Skeletal muscle tissue (tissue), 3 donors: ENCODE measurements at regions not wholly inside any gene's neighbourhood (a gene's known extent, or its start where the extent isn't known, plus 50 kb on each side); places are given as distances from the start of the nearest gene placed in this dataset.

Experiments
- H3K27ac ChIP-seq: one replicate; pipeline ENCODE4 v1.7.0; 2013; ENCODE audit warnings: mild to moderate bottlenecking, low read depth, low read length, inconsistent platforms
- H3K27me3 ChIP-seq, 3 donors: one replicate each; pipeline ENCODE4 v1.7.0; 2013; ENCODE audit warnings: low read length in 3 of 3; ENCODE audit not compliant: control insufficient read depth in 3 of 3, insufficient read depth in 3 of 3
- H3K36me3 ChIP-seq, 3 donors: one replicate each; pipeline ENCODE4 v1.7.0; 2013; ENCODE audit warnings: low read length in 3 of 3; ENCODE audit not compliant: control insufficient read depth in 3 of 3, insufficient read depth in 3 of 3
- H3K4me1 ChIP-seq, 3 donors: one replicate each; pipeline ENCODE4 v1.7.0; 2013; ENCODE audit warnings: low read length in 3 of 3, mild to moderate bottlenecking in 3 of 3; ENCODE audit not compliant: control insufficient read depth in 3 of 3, insufficient read depth in 3 of 3
- H3K4me3 ChIP-seq, 3 donors: one replicate each; pipeline ENCODE4 v1.7.0; 2013; ENCODE audit warnings: low read length in 3 of 3
- H3K9ac ChIP-seq, 3 donors: one replicate each; pipeline ENCODE4 v1.7.0; 2013; ENCODE audit warnings: low read length in 3 of 3, mild to moderate bottlenecking in 3 of 3, moderate library complexity in 2 of 3, low read depth in 1 of 3
- H3K9me3 ChIP-seq, 3 donors: one replicate each; pipeline ENCODE4 v1.7.0; 2013; ENCODE audit warnings: low read length in 3 of 3; ENCODE audit not compliant: control insufficient read depth in 3 of 3
- donor health status: Osteomylitis.

- Histone ChIP-seq H3K4me3 (no peak overlapping the region), H3K4me1 (no peaks in the 10 kb centered on the region), H3K9ac (no peak overlapping the region), H3K36me3 (no peaks in the 10 kb centered on the region), H3K9me3 (no peaks in the 10 kb centered on the region), H3K27me3 (no peaks in the 10 kb centered on the region), H3K27ac (no peak overlapping the region)
Observed at GRCh38 chr13:103229674-103230073, 163.5 kb upstream of the SLC10A2 start.

GRCh38 chr13:103224804-103225203 lies 158.6 kb upstream of the SLC10A2 start:
- H3K27me3 ChIP-seq, result no peaks in the 10 kb centered on the region
- H3K27ac ChIP-seq, result no peak overlapping the region
- H3K9me3 ChIP-seq, result no peaks in the 10 kb centered on the region
- H3K4me1 ChIP-seq, result no peaks in the 10 kb centered on the region
- no peak overlapping the region for H3K4me3 ChIP-seq
- no peak overlapping the region for H3K9ac ChIP-seq
- no peaks in the 10 kb centered on the region for H3K36me3 ChIP-seq

GRCh38 chr13:103222683-103223082 lies 156.5 kb upstream of the SLC10A2 start:
- H3K4me3 ChIP-seq, result no peak overlapping the region

DNA sequence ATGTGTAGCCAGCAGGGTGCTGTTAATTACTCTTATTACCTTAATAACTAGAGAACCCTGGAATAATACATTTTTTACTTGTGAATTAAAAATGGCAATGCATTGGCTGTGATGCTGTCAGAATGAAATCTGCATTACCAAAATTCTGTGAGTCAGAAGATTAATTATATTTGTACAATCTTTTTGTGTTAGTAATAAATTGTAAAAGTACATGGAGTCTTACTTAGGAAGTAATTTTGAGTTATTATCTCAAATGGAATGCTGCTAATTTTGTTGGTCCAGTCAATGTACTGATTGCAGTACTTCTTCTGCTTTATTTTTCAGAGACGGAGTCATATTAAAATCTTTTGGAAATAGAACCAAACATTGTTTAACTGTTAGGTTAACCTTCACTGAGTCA lies 152.0 kb upstream of the SLC10A2 start:
- Histone ChIP-seq H3K27me3 (no peaks in the 10 kb centered on the region), H3K36me3 (no peaks in the 10 kb centered on the region), H3K27ac (no peak overlapping the region), H3K4me1 (no peaks in the 10 kb centered on the region), H3K4me3 (no peak overlapping the region), H3K9ac (no peak overlapping the region), H3K9me3 (no peaks in the 10 kb centered on the region)

More at GRCh38 chr13:103222683-103223082, 156.5 kb upstream of the SLC10A2 start:
- H3K27ac ChIP-seq, result no peak overlapping the region
- H3K9me3 ChIP-seq, result no peaks in the 10 kb centered on the region
- no peaks in the 10 kb centered on the region for H3K4me1 ChIP-seq
- no peaks in the 10 kb centered on the region for H3K27me3 ChIP-seq
- no peak overlapping the region for H3K9ac ChIP-seq
- H3K36me3 ChIP-seq, result no peaks in the 10 kb centered on the region

- H3K4me3 ChIP-seq, result no peak overlapping the region
- no peaks in the 10 kb centered on the region for H3K4me1 ChIP-seq
- H3K27me3 ChIP-seq, result no peaks in the 10 kb centered on the region
- H3K27ac ChIP-seq, result no peak overlapping the region
- no peaks in the 10 kb centered on the region for H3K9me3 ChIP-seq
- H3K36me3 ChIP-seq, result no peaks in the 10 kb centered on the region
- H3K9ac ChIP-seq, result no peak overlapping the region
Observed at GRCh38 chr13:103213152-103213551, 146.9 kb upstream of the SLC10A2 start.

- Histone ChIP-seq H3K36me3 (no peaks in the 10 kb centered on the region), H3K9ac (no peak overlapping the region), H3K9me3 (no peaks in the 10 kb centered on the region), H3K4me1 (no peaks in the 10 kb centered on the region), H3K27ac (no peak overlapping the region), H3K27me3 (no peaks in the 10 kb centered on the region), H3K4me3 (no peak overlapping the region)
Observed at GRCh38 chr13:103210348-103210747, 144.1 kb upstream of the SLC10A2 start.

GRCh38 chr13:103203735-103204330 lies 137.6 kb upstream of the SLC10A2 start:
- Histone ChIP-seq H3K27me3 (no peaks in the 10 kb centered on the region), H3K9ac (no peak overlapping the region), H3K4me3 (no peak overlapping the region), H3K4me1 (no peaks in the 10 kb centered on the region), H3K27ac (no peak overlapping the region), H3K9me3 (no peaks in the 10 kb centered on the region), H3K36me3 (no peaks in the 10 kb centered on the region)

- Histone ChIP-seq H3K4me3 (no peak overlapping the region), H3K9me3 (no peaks in the 10 kb centered on the region), H3K9ac (no peak overlapping the region), H3K4me1 (no peaks in the 10 kb centered on the region), H3K27me3 (no peaks in the 10 kb centered on the region), H3K36me3 (no peaks in the 10 kb centered on the region), H3K27ac (no peak overlapping the region)
Observed at GRCh38 chr13:103200118-103200885, 134.1 kb upstream of the SLC10A2 start.

- Histone ChIP-seq H3K9ac (no peak overlapping the region), H3K27me3 (no peaks in the 10 kb centered on the region), H3K4me3 (no peak overlapping the region), H3K9me3 (no peaks in the 10 kb centered on the region), H3K27ac (no peak overlapping the region), H3K36me3 (no peaks in the 10 kb centered on the region), H3K4me1 (no peaks in the 10 kb centered on the region)
Observed at GRCh38 chr13:103199380-103200088, 133.3 kb upstream of the SLC10A2 start.

- no peak overlapping the region for H3K4me3 ChIP-seq
- H3K27me3 ChIP-seq, result peaks cover 0 to 3% (median 0%) of the 10 kb centered on the region in 3 donors
- no peaks in the 10 kb centered on the region for H3K36me3 ChIP-seq
- no peaks in the 10 kb centered on the region for H3K9me3 ChIP-seq
- H3K4me1 ChIP-seq, result no peaks in the 10 kb centered on the region
- H3K9ac ChIP-seq, result no peak overlapping the region
- no peak overlapping the region for H3K27ac ChIP-seq
Observed at GRCh38 chr13:103196356-103196755, 130.1 kb upstream of the SLC10A2 start.
